ENCODE measurements at regions not wholly inside any gene's neighbourhood (a gene's known extent, or its start where the extent isn't known, plus 50 kb on each side); places are given as distances from the start of the nearest gene placed in this dataset.

DNA sequence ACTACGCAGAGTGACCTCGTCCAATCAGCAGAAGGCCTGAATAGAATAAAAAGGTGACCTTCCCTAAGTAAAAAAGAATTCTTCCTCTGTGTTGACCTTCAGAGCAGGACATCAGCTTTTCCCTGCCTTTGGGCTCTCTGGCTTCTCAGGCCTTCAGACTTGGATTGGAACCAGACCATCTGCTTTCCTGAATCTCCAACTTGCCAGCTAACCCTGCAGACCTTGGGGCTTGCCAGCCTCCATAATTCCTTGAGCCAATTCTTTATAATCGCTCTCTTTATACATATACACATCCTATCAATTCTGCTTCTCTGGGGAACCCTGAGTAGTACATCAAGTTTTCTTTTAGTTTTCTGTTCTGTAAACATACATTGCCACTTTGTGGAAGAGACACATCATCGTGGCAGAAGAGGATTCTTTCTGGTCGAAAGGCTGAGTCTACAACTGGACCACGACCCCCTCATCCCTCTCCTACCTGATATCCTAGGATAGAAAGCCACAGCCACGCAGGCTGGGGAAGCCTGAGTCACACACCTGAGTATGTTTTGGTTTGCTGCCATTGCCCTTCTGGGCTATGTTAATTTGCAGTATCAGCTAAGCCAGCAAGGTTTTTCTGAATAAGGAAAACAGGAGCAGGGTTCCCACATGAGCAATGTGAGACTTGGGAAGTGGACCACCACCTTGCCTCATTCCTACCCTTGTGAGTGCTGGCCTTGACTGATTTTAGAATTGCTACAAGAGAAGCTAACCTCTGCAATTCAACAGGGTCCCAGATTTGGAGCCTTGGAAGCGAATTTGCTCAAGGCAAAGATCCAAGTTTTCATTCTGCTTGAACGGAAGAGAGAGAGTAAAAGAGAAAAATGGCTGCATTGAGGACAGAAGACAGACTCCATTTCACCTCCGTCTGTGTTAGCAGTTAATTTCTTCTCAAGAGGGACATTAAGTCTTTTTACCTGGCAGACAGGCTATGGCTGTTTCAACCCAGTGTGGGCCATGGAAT lies 445.2 kb upstream of the FZD8 start:
- DNase-seq = no peak

- no peak for DNase-seq
These were observed 433.1 kb upstream of the FZD8 start for GRCh38 chr10:36075196-36075595.

GRCh38 chr10:36073796-36074345 lies 431.8 kb upstream of the FZD8 start:
- DNase-seq = no peak

DNA sequence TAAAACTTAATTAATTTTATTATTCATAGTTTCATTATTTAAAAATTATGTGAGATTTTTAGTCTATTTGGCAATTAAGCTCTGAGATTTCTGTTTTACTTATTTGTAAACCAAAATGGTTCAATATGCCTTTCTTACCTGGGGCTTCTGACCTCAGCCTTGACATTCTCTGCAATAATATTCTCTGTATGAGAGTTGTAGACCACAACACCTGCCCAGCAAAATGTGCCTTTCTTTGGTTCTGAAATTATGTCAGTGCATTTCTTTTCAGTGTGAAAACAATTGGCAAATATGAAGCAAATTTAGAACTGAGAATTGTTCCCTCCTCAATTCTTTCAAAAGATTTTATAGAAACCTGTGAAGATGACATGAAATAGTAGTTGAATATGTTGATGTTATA lies 426.4 kb upstream of the FZD8 start:
- DNase-seq = no peak

DNA sequence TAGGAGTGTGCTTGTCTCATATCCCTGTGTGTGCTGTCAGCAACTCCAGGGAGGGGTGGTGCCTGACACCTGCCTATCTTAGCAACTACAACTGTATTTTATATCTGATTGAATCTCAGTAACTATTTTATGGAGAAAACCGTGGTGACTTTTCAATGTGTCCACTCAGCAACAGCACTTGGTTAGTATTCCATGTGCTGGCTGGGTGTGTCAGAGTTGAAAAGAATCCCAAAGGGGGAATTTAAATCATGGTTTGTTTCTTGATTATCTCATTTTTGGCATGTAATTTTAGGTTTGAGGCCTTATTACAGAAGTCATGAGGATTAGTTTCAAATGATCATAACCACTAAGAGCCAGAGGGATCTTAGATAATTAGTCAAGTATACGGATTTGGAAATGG lies 425.7 kb upstream of the FZD8 start:
- no peak for DNase-seq

GRCh38 chr10:36066850-36067249 lies 424.8 kb upstream of the FZD8 start:
- no peak for DNase-seq

DNA sequence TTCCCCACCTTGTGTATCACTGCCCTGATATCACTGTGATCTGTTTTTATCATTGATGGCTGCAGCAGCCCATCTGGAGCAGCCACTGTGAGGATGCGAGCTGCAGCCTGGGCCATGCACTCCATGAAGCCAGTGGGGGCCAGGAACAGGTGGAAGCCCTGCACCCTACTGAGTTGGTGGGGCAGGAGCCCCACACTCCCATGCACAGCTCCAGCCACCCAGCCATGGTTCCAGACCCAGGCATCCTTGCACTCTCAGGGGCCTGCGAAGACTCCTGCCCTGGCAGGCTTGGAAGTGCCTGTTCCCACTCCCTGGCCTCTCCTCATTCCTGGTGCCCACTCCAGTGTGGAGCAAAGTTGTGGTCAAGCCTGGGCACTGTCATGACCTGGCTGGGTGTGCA lies 424.0 kb upstream of the FZD8 start:
- DNase-seq = no peak

DNA sequence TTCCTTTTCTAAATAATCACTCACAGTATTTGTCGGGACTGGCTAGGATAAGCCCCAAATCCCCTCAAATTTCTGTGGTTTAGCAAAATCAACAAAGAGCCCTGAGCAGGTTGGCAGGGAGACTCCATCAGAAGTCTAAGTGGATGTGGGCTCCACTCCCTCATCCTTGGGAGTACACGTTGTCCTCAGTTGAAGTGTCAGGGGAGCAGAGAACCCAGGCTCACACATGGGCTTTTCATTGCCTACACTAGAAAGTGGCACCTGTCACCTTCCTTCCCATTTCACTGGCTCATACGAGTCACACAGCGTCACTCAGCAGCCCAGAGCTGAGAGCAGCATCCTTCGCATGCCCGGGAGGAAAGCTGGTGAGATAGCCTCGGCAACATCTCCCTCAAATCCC lies 421.3 kb upstream of the FZD8 start:
- DNase-seq = no peak

- DNase-seq = no peak
These were observed 415.6 kb upstream of the FZD8 start for GRCh38 chr10:36057731-36058130.

DNA sequence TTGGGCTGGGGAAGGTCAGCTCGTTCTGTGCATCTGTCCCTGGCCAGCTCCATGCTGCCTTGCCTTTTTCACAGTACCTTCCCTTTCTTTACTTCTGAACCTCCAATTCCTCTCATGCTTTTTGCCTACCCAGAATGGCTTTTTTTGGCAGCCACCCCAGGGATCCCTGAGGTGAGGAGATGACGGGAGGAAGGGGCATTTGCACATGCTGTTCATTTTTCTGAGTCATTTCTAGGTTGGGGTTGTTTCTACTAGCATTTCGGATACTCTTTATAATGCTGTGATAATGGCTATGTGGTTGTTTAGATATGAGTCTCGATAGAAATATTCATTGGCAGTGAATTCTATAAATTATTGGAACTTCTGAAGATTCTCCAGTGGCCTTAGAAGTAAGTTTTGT lies 415.1 kb upstream of the FZD8 start:
- no peak for DNase-seq

- DNase-seq = no peak
These were observed 411.7 kb upstream of the FZD8 start for GRCh38 chr10:36053775-36054174.

- DNase-seq = no peak
These were observed 411.2 kb upstream of the FZD8 start for GRCh38 chr10:36053271-36053670.

DNA sequence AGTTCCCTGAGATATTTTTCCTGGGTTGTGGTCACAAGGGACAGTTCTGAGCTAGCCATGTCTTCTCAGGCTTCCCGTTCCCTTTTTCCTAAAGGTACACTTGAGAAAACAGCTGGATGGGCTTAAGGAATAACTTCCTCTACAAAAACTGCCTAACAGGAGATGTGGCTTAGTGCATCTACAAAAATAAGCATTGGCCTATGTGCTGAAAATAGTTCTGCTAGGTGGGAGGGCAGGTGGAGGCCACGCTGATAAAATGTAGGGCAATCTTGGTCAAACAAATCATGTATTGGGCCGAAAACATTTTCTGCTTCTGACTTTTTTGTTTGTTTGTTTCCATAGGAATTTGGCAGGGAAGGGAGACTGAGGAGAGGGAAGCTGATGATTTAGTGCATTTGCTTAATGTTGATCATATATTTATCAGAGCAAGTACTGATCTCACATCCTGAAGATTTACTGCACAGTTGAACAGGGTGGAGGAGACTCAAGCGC lies 409.4 kb upstream of the FZD8 start:
- no peak for DNase-seq

- no peak for DNase-seq
These were observed 408.8 kb upstream of the FZD8 start for GRCh38 chr10:36050763-36051499.

DNA sequence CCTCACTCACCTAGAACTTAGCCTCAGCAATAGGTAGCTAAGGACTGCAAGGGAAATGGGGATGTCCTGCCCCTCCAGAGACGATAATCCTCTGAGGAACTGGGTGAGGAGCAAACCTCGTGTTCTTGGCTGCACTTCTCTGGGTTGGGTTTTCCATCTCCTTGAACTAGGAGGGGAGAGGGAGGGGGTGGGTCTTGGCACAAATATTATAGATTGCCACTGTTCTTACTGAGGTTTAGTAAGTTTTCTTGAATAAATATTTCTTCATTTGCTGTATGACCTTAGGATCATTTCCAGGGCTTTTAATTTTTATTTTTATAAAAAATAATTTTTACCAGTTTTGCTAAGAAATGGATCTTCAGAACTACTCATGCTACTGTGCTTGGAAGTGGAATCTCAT lies 406.7 kb upstream of the FZD8 start:
- no peak for DNase-seq

- DNase-seq = no peak
These were observed 406.1 kb upstream of the FZD8 start for GRCh38 chr10:36048236-36048635.

GRCh38 chr10:36042135-36042534 lies 400.0 kb upstream of the FZD8 start:
- DNase-seq = no peak

DNA sequence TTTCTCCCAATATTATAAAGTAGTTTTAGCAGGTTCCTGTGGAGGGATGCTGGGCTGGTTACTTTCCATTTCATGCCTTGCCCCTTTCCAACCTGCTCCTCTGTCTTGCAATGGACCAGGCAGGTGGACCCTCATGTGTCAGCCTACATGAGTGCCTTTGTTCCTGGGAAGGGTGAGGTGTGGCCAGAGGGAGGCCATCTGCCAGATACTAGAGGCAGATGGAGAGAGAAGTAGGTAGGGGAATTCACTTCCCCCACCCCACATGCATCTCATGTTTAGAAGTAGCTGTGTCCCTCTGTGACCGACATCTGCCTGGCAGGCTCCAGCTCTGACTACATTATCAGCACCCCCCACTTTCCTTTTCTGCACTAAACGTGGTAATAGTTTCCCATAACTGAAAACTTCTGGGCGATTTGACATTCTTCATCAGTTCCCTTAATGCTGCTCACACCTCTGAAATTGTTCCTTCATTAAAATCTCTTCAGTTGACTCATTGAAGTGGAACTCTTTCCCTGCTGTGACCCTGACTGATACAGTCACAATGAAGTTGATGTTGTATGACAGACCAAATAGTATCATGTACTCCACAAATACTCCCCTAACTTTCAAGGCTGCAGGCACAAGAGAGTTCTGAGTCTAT lies 396.3 kb upstream of the FZD8 start:
- DNase-seq = no peak

DNA sequence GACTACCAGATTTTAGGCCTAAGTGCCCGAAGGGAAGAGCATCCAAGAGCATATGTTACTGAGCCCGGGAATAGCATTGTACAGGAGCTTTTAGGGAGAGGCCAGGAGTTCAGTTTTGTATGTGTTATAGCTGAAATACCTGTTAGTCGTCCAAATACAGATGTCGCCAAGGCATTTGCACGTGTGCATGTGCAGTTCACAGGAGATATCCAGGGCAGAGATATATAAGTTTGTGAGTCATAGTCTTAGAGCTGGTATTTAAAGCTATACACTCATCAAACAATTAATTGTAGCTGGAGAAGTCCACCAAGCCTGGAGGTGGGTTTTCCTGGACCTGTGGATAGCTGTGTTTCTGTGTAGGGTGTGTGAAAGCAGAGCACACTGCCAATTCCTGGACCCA lies 394.0 kb upstream of the FZD8 start:
- no peak for DNase-seq

DNA sequence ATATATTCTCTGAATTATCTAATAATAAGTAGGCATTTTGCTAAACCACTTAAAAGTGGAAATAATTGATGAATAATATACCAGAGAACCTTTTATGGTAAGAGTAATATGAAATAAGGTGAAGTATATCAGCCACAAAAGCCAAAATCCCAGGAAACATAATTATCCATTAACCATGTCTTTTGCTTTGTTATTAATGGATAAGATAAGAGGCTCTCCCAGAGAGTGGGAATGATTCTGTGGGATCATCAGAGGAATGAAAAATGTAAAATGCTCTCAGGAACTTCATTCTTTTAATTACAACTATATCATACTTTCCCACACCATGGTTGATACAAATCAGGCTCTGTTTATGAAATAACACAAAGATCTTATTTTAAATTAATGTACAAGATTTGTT lies 391.7 kb upstream of the FZD8 start:
- DNase-seq = no peak

GRCh38 chr10:36030516-36030915 lies 388.4 kb upstream of the FZD8 start:
- DNase-seq = no peak

- no peak for DNase-seq
These were observed 384.7 kb upstream of the FZD8 start for GRCh38 chr10:36026656-36027390.
